Activated CD4-positive, alpha-beta T cell treated with anti-CD3 and anti-CD28 coated beads, Interleukin-2, amount 50 U/mL, for 16 hours (primary cell): ENCODE measurements at regions not wholly inside any gene's neighbourhood (a gene's known extent, or its start where the extent isn't known, plus 50 kb on each side); places are given as distances from the start of the nearest gene placed in this dataset.

Source experiments
- DNase-seq: peaks from one replicate; pipeline ENCODE4 v3.0.0-alpha.2; 2020

DNA sequence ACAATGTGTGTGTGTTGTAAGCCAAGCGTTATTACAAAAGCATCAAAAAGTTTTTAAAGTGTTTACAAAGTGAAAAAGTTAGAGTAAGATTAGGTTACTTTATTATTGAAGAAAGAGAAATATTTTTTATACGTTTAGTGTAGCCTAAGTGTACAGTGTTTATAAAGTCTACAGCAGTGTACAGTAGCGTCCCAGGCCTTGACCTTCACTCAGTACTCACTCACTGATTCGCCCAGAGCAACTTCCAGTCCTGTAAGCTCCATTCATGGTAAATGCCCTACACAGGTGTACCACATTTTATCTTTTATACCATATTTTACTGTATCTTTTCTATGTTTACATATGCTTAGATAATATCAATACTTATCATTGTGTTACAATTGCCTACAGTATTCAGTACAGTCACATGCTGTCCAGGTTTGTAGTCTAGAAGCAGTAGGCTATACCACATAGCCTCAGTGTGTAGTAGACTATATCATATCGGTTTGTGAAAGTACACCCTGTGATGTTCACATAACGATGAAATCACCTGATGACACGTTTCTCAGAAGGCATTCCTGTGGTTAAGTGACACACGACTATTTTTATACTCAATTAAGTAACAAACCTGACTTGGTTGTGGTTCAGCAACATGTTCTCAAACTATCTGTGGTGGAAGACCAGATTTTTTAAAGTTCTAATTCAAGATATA is 152.0 kb upstream of the EDNRA start:
- DNase-seq = no peak

- DNase-seq = no peak
Observed at GRCh38 chr4:147332091-147332490, 148.8 kb upstream of the EDNRA start.

GRCh38 chr4:147334478-147334877 is 146.4 kb upstream of the EDNRA start:
- no peak for DNase-seq

- no peak for DNase-seq
Observed at GRCh38 chr4:147335183-147335582, 145.7 kb upstream of the EDNRA start.

DNA sequence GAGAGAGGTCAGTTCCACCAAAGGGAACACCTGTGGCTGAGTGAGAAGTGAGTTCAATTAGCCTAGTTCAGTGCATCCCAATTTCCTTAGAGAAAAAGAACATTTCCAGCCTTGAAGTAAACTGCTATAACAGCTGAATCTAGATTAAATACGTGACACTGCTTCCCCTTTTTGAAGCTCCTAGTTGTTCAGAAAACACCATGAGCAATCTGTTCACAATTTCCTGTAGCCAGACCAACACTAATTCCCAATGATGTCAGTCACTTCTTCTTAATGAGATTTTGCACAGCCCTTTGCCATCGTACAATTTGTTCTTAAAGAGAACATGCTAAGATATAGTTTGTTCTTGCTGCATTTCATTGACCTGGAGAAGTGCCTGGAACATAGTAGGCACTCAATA is 144.6 kb upstream of the EDNRA start:
- DNase-seq = no peak

DNA sequence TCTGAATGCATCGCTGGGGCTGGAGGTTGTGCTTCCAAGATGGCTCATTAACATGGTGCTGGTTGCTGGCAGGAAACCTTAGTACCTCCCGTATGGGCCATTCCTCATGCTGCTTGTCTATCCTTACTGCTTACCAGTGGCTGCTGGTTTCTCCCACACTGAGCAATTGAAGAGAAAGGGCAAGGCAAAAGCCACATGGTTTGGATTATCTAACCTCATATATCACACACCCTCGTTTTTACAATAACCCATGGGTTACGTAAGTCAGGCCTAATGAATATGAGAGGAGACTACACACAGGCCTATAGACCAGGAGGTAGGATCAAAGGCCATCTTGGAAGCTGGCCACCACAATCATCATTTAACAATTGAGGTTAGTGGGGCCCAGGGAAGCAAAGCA is 141.8 kb upstream of the EDNRA start:
- no peak for DNase-seq

DNA sequence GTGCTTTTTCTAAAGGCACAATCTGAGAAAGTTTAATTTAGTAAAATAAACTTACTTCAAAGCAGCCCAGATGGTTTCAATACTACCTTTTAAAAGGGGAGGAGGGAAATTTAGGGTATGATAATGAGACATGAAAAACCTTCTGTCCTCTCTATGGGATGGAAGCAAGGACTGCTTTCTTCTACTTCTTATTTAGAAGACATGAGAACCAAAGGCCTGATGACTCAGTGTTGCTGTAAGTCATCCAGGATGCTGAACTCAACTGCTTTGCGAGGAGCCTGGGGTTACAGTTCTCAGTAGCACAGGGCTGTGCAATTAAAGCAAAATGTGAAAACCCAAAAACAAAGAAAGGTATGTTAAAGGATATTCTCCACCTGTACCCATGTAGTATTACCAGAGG is 140.8 kb upstream of the EDNRA start:
- DNase-seq = no peak

GRCh38 chr4:147340591-147341120 is 140.2 kb upstream of the EDNRA start:
- no peak for DNase-seq

DNA sequence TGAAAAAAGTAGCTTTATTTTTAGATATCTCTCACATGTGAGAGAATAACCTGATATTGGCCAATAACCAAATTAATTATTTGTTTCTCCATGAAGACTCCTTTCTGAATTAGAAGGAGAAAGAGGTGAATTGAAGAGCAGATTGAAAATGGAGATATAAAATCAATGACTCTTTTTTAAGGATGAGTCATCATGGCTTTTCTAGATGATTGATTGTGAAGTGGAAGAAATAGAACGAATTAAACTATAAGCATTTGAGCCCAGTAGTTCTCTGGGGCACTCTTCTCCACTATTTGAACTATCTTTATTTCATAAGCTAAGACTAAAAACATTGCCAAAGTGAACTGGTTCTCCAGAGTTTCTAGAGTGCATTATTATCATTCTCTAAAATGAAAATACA is 137.2 kb upstream of the EDNRA start:
- no peak for DNase-seq

- DNase-seq = no peak
Observed at GRCh38 chr4:147345662-147346061, 135.2 kb upstream of the EDNRA start.

DNA sequence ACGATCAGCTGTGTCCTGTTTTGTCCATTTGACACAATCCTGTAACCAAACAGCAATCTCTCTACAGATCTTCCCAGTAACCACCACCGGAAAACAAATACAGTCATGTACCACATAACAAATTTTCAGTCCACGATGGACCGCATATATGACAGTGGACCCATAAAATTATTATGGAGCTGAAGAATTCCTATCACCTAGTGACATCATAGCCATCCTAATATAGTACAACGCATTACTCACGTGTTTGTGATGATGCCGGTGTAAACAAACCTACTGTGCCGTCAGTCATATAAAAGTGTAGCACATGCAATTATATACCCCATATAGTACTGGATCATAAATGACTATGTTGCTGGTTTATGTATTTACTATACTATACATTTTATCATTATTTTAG is 133.7 kb upstream of the EDNRA start:
- no peak for DNase-seq

- no peak for DNase-seq
Observed at GRCh38 chr4:147349193-147349592, 131.7 kb upstream of the EDNRA start.

DNA sequence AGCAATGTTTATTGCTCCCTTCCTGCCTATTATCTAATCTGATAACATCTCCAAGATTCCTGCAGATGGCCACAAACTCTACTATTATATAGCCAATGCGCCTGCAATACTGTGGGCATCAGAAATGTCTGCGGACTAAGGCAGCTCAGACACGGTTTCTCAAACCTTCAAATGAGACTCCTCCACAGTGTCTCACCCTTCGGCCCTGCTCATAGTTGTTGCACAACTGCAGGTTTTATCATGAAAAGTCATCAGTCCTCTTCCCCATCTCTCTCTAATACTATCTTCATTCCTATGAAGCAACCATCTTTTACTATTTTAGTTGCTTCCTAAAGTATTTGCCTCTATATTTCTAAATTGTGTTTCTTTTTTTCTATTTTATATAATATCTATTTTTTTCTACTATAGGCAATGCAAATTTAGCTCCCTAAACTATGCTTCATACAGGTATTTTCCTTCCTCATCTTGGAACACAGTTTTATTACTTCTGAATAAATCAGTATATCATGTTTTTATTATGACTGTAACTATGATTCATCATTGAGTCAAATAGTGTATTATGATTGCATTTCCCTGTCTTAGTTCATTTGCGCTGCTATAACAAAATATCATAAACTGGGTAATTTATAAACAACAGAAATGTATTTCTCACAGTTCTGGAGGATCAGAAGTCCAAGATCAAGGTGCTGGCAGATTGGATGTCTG is 129.7 kb upstream of the EDNRA start:
- no peak for DNase-seq

DNA sequence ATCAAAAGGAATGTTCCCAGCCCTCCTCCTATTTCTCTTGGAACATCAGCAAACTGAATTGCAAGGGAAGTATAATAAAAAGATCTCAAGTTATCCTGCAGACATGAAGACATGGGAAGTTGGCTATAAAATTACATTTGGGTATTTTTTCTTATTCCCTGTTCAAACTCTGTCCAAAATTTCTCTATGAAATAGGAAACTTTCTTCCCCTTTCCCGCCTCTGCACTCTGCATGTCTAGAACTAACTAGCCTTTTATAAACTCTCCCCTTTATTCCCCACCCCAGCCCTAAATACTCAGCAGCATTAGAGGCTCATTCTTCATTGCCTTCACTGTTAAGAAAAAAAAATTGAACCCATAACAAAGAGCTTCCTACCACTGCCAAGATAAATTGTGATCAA is 126.7 kb upstream of the EDNRA start:
- DNase-seq = no peak

- no peak for DNase-seq
Observed at GRCh38 chr4:147355032-147355656, 125.8 kb upstream of the EDNRA start.

DNA sequence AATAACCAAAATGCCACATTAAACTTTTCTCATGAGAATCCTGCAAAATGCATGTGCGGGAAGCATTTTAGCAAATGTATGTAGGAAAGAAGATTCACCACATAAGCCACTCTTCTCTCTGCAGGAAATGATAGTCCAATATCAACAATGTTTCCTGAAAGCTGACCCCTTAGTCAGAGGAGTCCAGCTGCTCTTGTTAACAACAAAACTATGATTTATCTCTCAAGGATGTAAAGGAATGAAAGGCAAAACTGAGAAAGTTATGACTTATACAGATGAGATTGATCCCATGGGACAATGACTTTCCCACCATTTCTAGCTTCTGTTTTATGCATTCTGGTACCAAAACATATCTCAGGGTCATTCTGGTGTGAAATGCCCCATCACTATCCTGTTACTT is 125.0 kb upstream of the EDNRA start:
- DNase-seq = no peak

GRCh38 chr4:147360301-147360700 is 120.6 kb upstream of the EDNRA start:
- no peak for DNase-seq

DNA sequence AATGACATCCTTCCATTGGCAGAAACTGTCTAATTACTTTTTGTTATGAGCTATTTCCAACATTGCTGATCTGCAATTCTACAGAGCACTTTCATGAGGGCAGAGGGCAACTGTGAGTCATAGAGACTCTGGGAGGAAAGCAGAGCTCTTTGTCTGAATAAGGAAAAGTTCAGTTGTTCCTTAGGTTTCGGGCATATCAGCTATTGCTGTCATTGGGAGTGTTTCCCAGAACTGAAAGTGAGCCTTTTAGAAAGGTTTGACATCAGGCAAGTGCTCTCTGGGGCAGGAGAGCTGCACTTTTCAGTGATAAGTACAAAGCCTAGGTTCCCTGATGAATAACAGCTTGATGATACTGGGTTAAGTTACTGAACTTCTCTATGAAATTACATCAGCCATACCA is 119.2 kb upstream of the EDNRA start:
- no peak for DNase-seq

- no peak for DNase-seq
Observed at GRCh38 chr4:147362938-147363337, 118.0 kb upstream of the EDNRA start.

DNA sequence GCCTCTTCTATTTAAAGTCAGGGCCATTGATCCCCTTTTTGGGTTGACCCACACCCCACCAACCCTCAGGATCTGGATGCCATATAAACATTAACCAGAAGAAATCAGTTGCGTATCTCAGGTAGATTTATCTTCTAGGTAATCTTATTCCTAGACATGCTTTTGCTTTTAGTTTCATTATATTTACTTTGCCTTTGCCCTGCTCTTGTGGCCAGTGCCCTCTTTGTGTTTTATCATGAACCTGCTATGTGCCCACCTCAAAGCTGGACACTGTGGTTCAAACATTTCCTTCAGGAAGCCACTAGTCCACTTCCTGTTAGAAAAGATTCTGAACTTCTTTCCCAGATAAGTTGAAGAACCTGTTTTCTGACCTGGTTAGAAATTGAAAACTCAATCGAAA is 117.4 kb upstream of the EDNRA start:
- no peak for DNase-seq

- no peak for DNase-seq
Observed at GRCh38 chr4:147365396-147365795, 115.5 kb upstream of the EDNRA start.

DNA sequence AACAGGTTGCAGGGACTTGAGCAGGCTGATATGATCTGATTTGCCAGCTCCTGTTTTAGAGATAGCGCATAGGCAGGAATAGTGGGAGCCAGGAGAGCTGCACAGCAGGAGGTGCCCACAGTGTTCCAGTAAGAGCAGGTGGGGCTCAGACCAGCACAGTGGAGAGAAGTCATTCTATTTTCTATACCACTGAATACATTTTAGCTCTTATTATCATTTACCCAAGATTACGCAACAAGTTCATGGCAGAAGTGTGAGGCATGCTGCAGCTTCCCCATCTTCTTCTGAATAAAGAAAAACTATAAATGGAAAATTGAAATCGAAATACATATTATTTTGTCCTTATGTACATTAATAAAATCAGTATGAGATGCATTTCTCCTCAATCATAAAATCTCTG is 114.7 kb upstream of the EDNRA start:
- DNase-seq = no peak

GRCh38 chr4:147367891-147368290 is 113.0 kb upstream of the EDNRA start:
- DNase-seq = no peak

GRCh38 chr4:147368948-147369347 is 111.9 kb upstream of the EDNRA start:
- no peak for DNase-seq
